Heart right ventricle (tissue), 16 donors: ENCODE measurements at regions not wholly inside any gene's neighbourhood (a gene's known extent, or its start where the extent isn't known, plus 50 kb on each side); places are given as distances from the start of the nearest gene placed in this dataset.

Source experiments
- ATAC-seq, 8 donors: fragments of 200-7000 bp; cut with Tn5 transposase; one replicate each; pipeline ENCODE4 v1.9.1; 2020; ENCODE audit warnings: mild to moderate bottlenecking in 8 of 8, moderate library complexity in 8 of 8, moderate number of reproducible peaks in 1 of 8
- DNase-seq, 2 donors: peaks; one replicate each; pipeline ENCODE4 v3.0.0-alpha.2; 2020
- H3K27ac ChIP-seq, 10 donors: fragments of 200-600 bp; sonication (generic) in 2 of 10; one replicate each; pipeline versions ENCODE4 v1.5.0 to v1.8.0; 2020 to 2022; ENCODE audit warnings: mild to moderate bottlenecking in 3 of 10
- H3K27me3 ChIP-seq, 7 donors: fragments of 200-600 bp; one replicate each; pipeline ENCODE4 v1.8.0; 2021 to 2022; ENCODE audit warnings: mild to moderate bottlenecking in 2 of 7
- H3K36me3 ChIP-seq, 9 donors: fragments of 200-600 bp; sonication (generic) in 1 of 9; one replicate each; pipeline versions ENCODE4 v1.5.0 to v1.8.0; 2020 to 2022; ENCODE audit warnings: mild to moderate bottlenecking in 2 of 9
- H3K4me1 ChIP-seq, 9 donors: fragments of 200-600 bp; sonication (generic) in 1 of 9; one replicate each; pipeline versions ENCODE4 v1.5.0 to v1.8.0; 2020 to 2022; ENCODE audit warnings: mild to moderate bottlenecking in 4 of 9
- H3K4me3 ChIP-seq, 10 donors: fragments of 200-600 bp; sonication (generic) in 2 of 10; one replicate each; pipeline versions ENCODE4 v1.5.0 to v1.8.0; 2020 to 2022; ENCODE audit warnings: mild to moderate bottlenecking in 7 of 10, moderate library complexity in 2 of 10
- H3K9me3 ChIP-seq, 11 donors: fragments of 200-600 bp in 10 of 11; sonication (generic) in 2 of 11; one replicate each; pipeline versions ENCODE4 v1.5.0 to v1.8.0; 2013 to 2022; ENCODE audit warnings: mild to moderate bottlenecking in 2 of 11, control low read depth in 1 of 11, moderate library complexity in 1 of 11
- CTCF ChIP-seq, 9 donors: fragments of 200-600 bp; sonication (generic) in 2 of 9; IDR thresholded peaks; one replicate each; pipeline versions ENCODE4 v1.5.0 to v1.8.0; 2021 to 2022; ENCODE audit warnings: antibody characterized with exemption in 9 of 9, mild to moderate bottlenecking in 5 of 9, moderate library complexity in 1 of 9
- WGBS, 2 donors: extraction: QIAGEN DNeasy Blood & Tissue Kit; methylation state at CpG; one replicate each; pipeline ENCODE4 v1.1.7; 2013; ENCODE audit warnings: inconsistent platforms in 1 of 2; 5-methylcytosine and 5-hydroxymethylcytosine counted together
- intact Hi-C, 10 donors: fragments of 100-400 bp; cut with DNase I; formaldehyde crosslinking; loops; one replicate each; pipeline versions ENCODE4 v1.11.1 to v1.14.2; 2022
- donor health status: Arrhythmogenic right ventricular cardiomyopathy.
- donor health status: ischemic (EF 13 %, LVEDD 7.1; RV severe dilation, severe dysfunction).
- donor health status: healthy with polysubstance abuse.
- donor health status: DM: no; HTN: yes; CAD: no.
- donor health status: DM: no; HTN: no; CAD: no.
- donor health status: ischemic (EF 25% LVEDD 6.9; RV normal size, moderate dysfunction).
- donor health status: ischemic (EF 25% LVEDD 5.7; RV mildly dilated, moderate dysfunction).
- donor health status: healthy.
- donor health status: DM: yes; HTN: yes; CAD: no.
- donor health status: Ischemic cardiomyopathy.
- donor health status: ischemic (EF 35%, LVEDD 5.7; RV mildly dilated, moderate dysfunction).
- donor health status: nonischemic (EF 11% LVEDD 7.7; RV severe dilation, severe dysfunction).
- donor health status: DM: yes; HTN: yes; CAD: no.
- donor health status: PGD.
- donor health status: ischemic (EF 29% LVEDD 5.4; RV normal size, mild dysfunction).
- donor health status: nonischemic (EF 23%, LVEDD 6.1; RV moderate dilation, normal function).

- peaks cover 0 to 4% (median 0%) of the 10 kb centered on the region in 9 donors for H3K4me1 ChIP-seq
- no peaks in the 10 kb centered on the region for H3K36me3 ChIP-seq
- intact Hi-C loops, result no loop called here
- no peak overlapping the region for H3K27ac ChIP-seq
- no peaks in the 10 kb centered on the region for H3K9me3 ChIP-seq
- TF ChIP-seq CTCF (IDR thresholded peaks at IDR 0.05), result no peak
- DNase-seq, result no peak
- H3K4me3 ChIP-seq, result no peak overlapping the region
- ATAC-seq, result no peak
- H3K27me3 ChIP-seq, result no peaks in the 10 kb centered on the region
- 86% methylated on average over 5 of the region's 5 CpGs for WGBS, 2 donors
These were observed 409.1 kb downstream of the QKI start for GRCh38 chr6:163823577-163823976.

DNA sequence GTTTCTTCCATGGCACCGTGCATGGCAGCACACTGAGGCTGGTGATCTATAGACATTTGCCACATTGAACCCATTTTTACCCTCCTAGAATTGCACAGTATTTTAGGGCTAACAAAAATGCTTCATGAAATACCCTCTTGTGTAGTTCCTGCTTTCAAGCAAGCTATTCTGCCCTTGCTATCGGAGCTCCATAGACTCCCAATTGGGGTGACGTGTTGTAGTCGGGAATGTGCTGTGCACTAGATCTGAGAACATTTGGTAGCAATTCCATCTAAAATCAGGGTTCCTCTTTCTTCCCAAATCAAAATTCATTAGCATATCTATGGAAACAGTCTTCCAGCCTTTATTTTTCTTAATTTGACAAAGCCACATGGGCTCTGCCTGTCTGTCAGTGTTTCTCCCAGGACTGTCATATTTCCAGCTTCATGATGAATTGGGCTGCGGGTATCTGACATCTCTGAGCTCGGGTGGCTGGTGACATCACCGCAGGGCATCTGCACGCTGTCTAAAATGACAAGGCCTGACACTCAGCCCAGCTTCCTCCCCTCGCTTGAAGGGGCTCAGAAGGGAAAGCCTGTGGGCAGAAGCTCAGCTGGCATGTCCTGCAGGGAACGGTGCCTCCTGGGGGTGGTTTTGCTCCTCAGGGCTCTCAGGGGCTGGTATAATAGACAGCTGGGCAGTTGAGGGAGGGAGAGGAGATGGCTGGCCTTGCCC is 406.4 kb downstream of the QKI start:
- 72 to 83% methylated on average over 10 of the region's 10 CpGs for WGBS, 2 donors
- H3K27ac ChIP-seq, result peak overlapping the region in 3 of 10 donors; percentile 36 to 75 (median 48)
- peak in 6 of 8 donors; percentile 19 to 97 (median 88) for ATAC-seq
- no peak for DNase-seq
- no peaks in the 10 kb centered on the region for H3K9me3 ChIP-seq
- intact Hi-C loops, result no loop called here
- H3K4me3 ChIP-seq, result no peak overlapping the region
- H3K27me3 ChIP-seq, result no peaks in the 10 kb centered on the region
- peaks cover 0 to 4% (median 0%) of the 10 kb centered on the region in 9 donors for H3K4me1 ChIP-seq
- no peaks in the 10 kb centered on the region for H3K36me3 ChIP-seq
- peak in 3 of 9 donors; percentile 21 to 38 (median 34) for TF ChIP-seq CTCF (IDR thresholded peaks at IDR 0.05)

DNA sequence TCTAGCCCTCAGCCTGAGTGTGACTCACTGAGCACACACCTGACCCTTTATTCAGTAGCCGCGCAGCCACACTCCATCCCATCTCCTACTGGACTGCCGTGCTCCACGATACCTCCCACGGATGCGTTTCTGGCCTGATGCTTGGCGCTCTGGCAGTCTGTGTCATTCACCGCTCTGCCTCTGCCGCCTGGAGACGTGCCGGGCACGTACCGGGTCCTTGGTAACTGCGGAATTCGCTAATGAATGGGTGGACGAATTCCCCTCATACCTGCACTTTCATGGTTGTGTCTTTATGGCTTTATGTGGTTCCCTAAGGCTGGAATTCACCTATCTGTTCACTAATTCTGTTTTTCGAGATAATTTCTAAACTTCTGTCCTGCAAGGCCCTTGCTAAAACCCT is 405.7 kb downstream of the QKI start:
- ATAC-seq, result peak in 1 of 8 donors; percentile 42
- no peak for TF ChIP-seq CTCF (IDR thresholded peaks at IDR 0.05)
- 97 to 98% methylated on average over 17 of the region's 17 CpGs for WGBS, 2 donors

DNA sequence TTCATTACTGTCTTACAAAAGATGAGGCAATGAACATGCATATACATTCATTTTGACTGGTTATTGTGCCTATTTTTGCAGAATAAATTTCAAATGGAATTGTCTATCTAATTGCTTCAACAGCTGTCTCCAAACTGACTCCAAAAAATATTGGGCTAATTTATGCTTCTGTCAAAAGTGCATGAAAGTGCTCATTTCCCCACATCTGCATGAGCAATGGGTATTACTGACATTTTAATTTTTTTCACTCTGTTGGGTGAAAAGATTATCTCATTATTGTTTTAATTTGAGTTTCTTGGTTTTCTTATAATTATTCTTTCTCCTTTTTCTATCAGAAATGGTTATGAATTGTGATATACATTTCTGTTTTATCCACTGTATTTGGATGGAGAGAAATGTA is 404.2 kb downstream of the QKI start:
- Histone ChIP-seq H3K4me3 (no peak overlapping the region), H3K9me3 (no peaks in the 10 kb centered on the region), H3K4me1 (peaks cover 0 to 12% (median 6%) of the 10 kb centered on the region in 9 donors), H3K27me3 (no peaks in the 10 kb centered on the region), H3K36me3 (no peaks in the 10 kb centered on the region), H3K27ac (no peak overlapping the region)
- ATAC-seq (no peak), DNase-seq (no peak)
- intact Hi-C loops, result no loop called here
- no peak for TF ChIP-seq CTCF (IDR thresholded peaks at IDR 0.05)

More for the DNA sequence above, 405.7 kb downstream of the QKI start:
- Histone ChIP-seq H3K4me3 (no peak overlapping the region), H3K27ac (peak overlapping the region in 2 of 10 donors; percentile 30 to 75), H3K27me3 (no peaks in the 10 kb centered on the region), H3K36me3 (no peaks in the 10 kb centered on the region), H3K4me1 (peaks cover 0 to 4% (median 0%) of the 10 kb centered on the region in 9 donors), H3K9me3 (no peaks in the 10 kb centered on the region)
- intact Hi-C loops, result no loop called here
- DNase-seq, result no peak
